Peyer's patch (tissue), 4 donors: ENCODE measurements at regions not wholly inside any gene's neighbourhood (a gene's known extent, or its start where the extent isn't known, plus 50 kb on each side); places are given as distances from the start of the nearest gene placed in this dataset.

Source experiments
- POLR2A ChIP-seq, 2 donors: fragments of 450-650 bp; IDR thresholded peaks; one replicate each; pipeline ENCODE4 v1.5.1; 2017; ENCODE audit warnings: antibody characterized with exemption in 2 of 2, mild to moderate bottlenecking in 2 of 2, moderate library complexity in 2 of 2
- TF ChIP-seq, protein P1 (sequence below), 6 experiments: fragments of 450-650 bp in 4 of 6; fragments of 200-600 bp in 2 of 6; sonication (generic) in 1 of 6; IDR thresholded peaks; one replicate each; pipeline ENCODE4 v1.5.1; 2017 to 2019; ENCODE audit warnings: antibody characterized with exemption in 6 of 6, mild to moderate bottlenecking in 3 of 6, moderate library complexity in 1 of 6

DNA sequence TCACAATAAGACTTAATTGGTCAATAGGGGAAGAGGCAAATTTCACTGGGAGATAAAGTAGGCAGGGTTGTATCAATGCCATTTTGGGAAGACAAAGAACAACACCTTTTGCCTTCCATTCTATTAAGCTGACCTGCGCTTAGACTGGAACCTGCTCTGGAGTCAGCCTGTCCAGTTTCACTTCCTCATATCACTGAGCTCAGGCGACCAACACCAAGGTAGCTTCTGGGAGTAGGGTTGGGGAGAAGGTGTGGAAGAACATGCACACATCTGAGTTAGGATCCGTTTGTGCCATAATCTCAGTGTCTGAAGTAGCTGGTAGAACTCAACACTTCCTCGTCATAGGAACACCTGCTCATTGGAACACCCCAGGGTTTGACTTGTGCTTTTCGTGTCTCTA, 527.4 kb upstream of the IGFBP3 start:
- no peak for TF ChIP-seq POLR2A (IDR thresholded peaks at IDR 0.05)
- TF ChIP-seq, protein P1, sequence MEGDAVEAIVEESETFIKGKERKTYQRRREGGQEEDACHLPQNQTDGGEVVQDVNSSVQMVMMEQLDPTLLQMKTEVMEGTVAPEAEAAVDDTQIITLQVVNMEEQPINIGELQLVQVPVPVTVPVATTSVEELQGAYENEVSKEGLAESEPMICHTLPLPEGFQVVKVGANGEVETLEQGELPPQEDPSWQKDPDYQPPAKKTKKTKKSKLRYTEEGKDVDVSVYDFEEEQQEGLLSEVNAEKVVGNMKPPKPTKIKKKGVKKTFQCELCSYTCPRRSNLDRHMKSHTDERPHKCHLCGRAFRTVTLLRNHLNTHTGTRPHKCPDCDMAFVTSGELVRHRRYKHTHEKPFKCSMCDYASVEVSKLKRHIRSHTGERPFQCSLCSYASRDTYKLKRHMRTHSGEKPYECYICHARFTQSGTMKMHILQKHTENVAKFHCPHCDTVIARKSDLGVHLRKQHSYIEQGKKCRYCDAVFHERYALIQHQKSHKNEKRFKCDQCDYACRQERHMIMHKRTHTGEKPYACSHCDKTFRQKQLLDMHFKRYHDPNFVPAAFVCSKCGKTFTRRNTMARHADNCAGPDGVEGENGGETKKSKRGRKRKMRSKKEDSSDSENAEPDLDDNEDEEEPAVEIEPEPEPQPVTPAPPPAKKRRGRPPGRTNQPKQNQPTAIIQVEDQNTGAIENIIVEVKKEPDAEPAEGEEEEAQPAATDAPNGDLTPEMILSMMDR (IDR thresholded peaks at IDR 0.05) = no peak
